ENCODE measurements at regions not wholly inside any gene's neighbourhood (a gene's known extent, or its start where the extent isn't known, plus 50 kb on each side); places are given as distances from the start of the nearest gene placed in this dataset.

DNA sequence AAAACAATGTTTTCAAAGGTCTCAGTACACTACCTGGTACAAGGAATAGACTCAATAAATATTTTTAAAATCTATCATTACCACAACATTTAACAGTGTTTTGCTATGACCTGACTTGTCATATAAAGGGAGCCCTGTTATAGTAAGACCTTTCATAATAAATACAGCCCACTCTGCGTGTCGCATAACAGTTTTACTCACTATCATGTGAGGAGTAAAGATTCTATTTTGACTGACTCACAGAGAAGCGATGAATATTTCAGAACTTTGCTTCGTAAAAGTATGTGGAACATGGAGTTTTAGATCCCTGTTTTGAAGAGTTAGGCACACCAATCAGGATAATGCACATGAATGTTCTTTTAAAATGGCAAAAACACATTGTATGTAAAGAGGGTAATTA lies 531.2 kb downstream of the KCNA4 start:
- H3K4me3 Mint-ChIP-seq (ENCODE audit: unreplicated experiment), result no peak overlapping the region
- FAIRE-seq (no peak), DNase-seq (ENCODE audit: low read depth) (no peak)
- no peaks in the 10 kb centered on the region for H3K36me3 ChIP-seq (ENCODE audit: insufficient read depth, low read length)
- H3K36me3 Mint-ChIP-seq (ENCODE audit: low read depth, unreplicated experiment), result no peaks in the 10 kb centered on the region
- H3K4me1 ChIP-seq (ENCODE audit: insufficient read depth, low read length), result no peaks in the 10 kb centered on the region
- no peaks in the 10 kb centered on the region for H3K9me3 ChIP-seq (ENCODE audit: insufficient read depth, low read depth, low read length)
- H3K27me3 ChIP-seq (ENCODE audit: insufficient read depth, low read length), result no peaks in the 10 kb centered on the region
- H3K27me3 Mint-ChIP-seq (ENCODE audit: low read depth, unreplicated experiment), result no peaks in the 10 kb centered on the region
- no peak overlapping the region for H3K4me2 ChIP-seq (ENCODE audit: low read length)
- H4K20me1 ChIP-seq (ENCODE audit: insufficient read depth, low read length), result no peaks in the 10 kb centered on the region
- H2AFZ ChIP-seq (ENCODE audit: low read depth, low read length), result no peak overlapping the region
- no peaks in the 10 kb centered on the region for H3K9me3 Mint-ChIP-seq (ENCODE audit: unreplicated experiment)
- no peak overlapping the region for H3K27ac ChIP-seq (ENCODE audit: low read depth, low read length)
- H3K79me2 ChIP-seq (ENCODE audit: insufficient read depth, low read length), result no peaks in the 10 kb centered on the region
- H3K4me1 Mint-ChIP-seq (ENCODE audit: low read depth, unreplicated experiment), result no peaks in the 10 kb centered on the region
- TF ChIP-seq, protein P1, sequence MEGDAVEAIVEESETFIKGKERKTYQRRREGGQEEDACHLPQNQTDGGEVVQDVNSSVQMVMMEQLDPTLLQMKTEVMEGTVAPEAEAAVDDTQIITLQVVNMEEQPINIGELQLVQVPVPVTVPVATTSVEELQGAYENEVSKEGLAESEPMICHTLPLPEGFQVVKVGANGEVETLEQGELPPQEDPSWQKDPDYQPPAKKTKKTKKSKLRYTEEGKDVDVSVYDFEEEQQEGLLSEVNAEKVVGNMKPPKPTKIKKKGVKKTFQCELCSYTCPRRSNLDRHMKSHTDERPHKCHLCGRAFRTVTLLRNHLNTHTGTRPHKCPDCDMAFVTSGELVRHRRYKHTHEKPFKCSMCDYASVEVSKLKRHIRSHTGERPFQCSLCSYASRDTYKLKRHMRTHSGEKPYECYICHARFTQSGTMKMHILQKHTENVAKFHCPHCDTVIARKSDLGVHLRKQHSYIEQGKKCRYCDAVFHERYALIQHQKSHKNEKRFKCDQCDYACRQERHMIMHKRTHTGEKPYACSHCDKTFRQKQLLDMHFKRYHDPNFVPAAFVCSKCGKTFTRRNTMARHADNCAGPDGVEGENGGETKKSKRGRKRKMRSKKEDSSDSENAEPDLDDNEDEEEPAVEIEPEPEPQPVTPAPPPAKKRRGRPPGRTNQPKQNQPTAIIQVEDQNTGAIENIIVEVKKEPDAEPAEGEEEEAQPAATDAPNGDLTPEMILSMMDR (IDR thresholded peaks at IDR 0.05; ENCODE audit: insufficient read depth, low read depth, low read length), result no peak
- no peak for TF ChIP-seq EZH2 (IDR thresholded peaks at IDR 0.05; ENCODE audit: insufficient read depth, low read length)
- H3K4me3 ChIP-seq (ENCODE audit: insufficient read depth, low read depth, low read length), result no peak overlapping the region
- H3K27ac Mint-ChIP-seq (ENCODE audit: unreplicated experiment), result no peak overlapping the region
- H3K9ac ChIP-seq (ENCODE audit: low read length), result no peak overlapping the region

DNA sequence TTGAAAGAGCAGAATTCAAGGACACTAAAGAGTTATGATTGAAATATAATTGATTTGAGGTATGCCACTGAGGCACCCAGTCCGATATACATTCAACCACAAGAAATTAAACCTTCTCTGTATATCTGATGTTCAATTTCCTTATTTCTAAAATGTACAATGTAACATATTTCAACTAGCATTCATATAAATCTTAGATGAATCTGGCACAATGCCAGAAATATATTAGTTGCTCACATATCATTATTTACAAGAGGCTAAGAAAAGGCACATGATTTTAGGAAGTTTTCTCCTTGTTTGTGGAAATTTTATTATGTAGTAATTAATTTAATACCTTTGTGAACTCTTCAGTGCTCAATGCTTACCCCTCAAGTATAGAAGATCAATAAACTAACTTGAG lies 532.3 kb downstream of the KCNA4 start:
- Histone ChIP-seq H3K9ac (ENCODE audit: low read length) (no peak overlapping the region), H3K36me3 (ENCODE audit: insufficient read depth, low read length) (no peaks in the 10 kb centered on the region), H3K9me3 (ENCODE audit: insufficient read depth, low read depth, low read length) (no peaks in the 10 kb centered on the region), H4K20me1 (ENCODE audit: insufficient read depth, low read length) (no peaks in the 10 kb centered on the region), H2AFZ (ENCODE audit: low read depth, low read length) (no peak overlapping the region), H3K4me1 (ENCODE audit: insufficient read depth, low read length) (no peaks in the 10 kb centered on the region), H3K79me2 (ENCODE audit: insufficient read depth, low read length) (no peaks in the 10 kb centered on the region), H3K27me3 (ENCODE audit: insufficient read depth, low read length) (no peaks in the 10 kb centered on the region), H3K4me3 (ENCODE audit: insufficient read depth, low read depth, low read length) (no peak overlapping the region), H3K4me2 (ENCODE audit: low read length) (no peak overlapping the region), H3K27ac (ENCODE audit: low read depth, low read length) (no peak overlapping the region)
- no peaks in the 10 kb centered on the region for H3K4me1 Mint-ChIP-seq (ENCODE audit: low read depth, unreplicated experiment)
- TF ChIP-seq, protein P1 (IDR thresholded peaks at IDR 0.05; ENCODE audit: insufficient read depth, low read depth, low read length), result no peak
- TF ChIP-seq EZH2 (IDR thresholded peaks at IDR 0.05; ENCODE audit: insufficient read depth, low read length), result no peak
- H3K36me3 Mint-ChIP-seq (ENCODE audit: low read depth, unreplicated experiment), result no peaks in the 10 kb centered on the region
- FAIRE-seq (no peak), DNase-seq (ENCODE audit: low read depth) (no peak)
- H3K27ac Mint-ChIP-seq (ENCODE audit: unreplicated experiment), result no peak overlapping the region
- H3K4me3 Mint-ChIP-seq (ENCODE audit: unreplicated experiment), result no peak overlapping the region
- no peaks in the 10 kb centered on the region for H3K27me3 Mint-ChIP-seq (ENCODE audit: low read depth, unreplicated experiment)
- H3K9me3 Mint-ChIP-seq (ENCODE audit: unreplicated experiment), result no peaks in the 10 kb centered on the region

DNA sequence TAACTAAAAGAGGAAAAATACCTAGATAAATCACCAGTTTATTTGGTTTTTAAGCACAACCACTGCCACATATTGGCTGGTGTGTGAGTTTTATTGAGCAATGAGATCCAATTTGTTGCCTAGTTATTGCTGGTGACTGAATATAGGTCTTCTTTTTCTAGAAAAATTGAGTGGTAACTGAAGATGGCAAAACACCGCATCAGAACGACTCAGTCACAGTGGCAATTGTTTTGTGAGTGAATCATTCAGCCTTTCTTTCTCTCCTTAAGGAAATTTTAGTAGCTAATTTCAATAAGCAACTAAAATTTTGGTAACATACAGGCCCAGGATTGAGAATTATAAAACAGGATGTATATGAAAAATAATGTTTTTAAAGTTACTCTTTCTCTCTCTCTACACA lies 533.0 kb downstream of the KCNA4 start:
- Mint-ChIP-seq H3K9me3 (ENCODE audit: unreplicated experiment) (no peaks in the 10 kb centered on the region), H3K4me3 (ENCODE audit: unreplicated experiment) (no peak overlapping the region), H3K27me3 (ENCODE audit: low read depth, unreplicated experiment) (no peaks in the 10 kb centered on the region), H3K27ac (ENCODE audit: unreplicated experiment) (no peak overlapping the region), H3K36me3 (ENCODE audit: low read depth, unreplicated experiment) (no peaks in the 10 kb centered on the region), H3K4me1 (ENCODE audit: low read depth, unreplicated experiment) (no peaks in the 10 kb centered on the region)
- Histone ChIP-seq H3K4me1 (ENCODE audit: insufficient read depth, low read length) (no peaks in the 10 kb centered on the region), H3K27me3 (ENCODE audit: insufficient read depth, low read length) (no peaks in the 10 kb centered on the region), H3K36me3 (ENCODE audit: insufficient read depth, low read length) (no peaks in the 10 kb centered on the region), H3K4me2 (ENCODE audit: low read length) (no peak overlapping the region), H3K9me3 (ENCODE audit: insufficient read depth, low read depth, low read length) (no peaks in the 10 kb centered on the region), H3K4me3 (ENCODE audit: insufficient read depth, low read depth, low read length) (no peak overlapping the region), H4K20me1 (ENCODE audit: insufficient read depth, low read length) (no peaks in the 10 kb centered on the region), H2AFZ (ENCODE audit: low read depth, low read length) (no peak overlapping the region), H3K79me2 (ENCODE audit: insufficient read depth, low read length) (no peaks in the 10 kb centered on the region), H3K9ac (ENCODE audit: low read length) (no peak overlapping the region), H3K27ac (ENCODE audit: low read depth, low read length) (no peak overlapping the region)
- FAIRE-seq, result no peak
- TF ChIP-seq, protein P1 (IDR thresholded peaks at IDR 0.05; ENCODE audit: insufficient read depth, low read depth, low read length), result no peak
- TF ChIP-seq EZH2 (IDR thresholded peaks at IDR 0.05; ENCODE audit: insufficient read depth, low read length), result no peak
- no peak for DNase-seq (ENCODE audit: low read depth)
